DOHH2 (cell line): ENCODE measurements at regions not wholly inside any gene's neighbourhood (a gene's known extent, or its start where the extent isn't known, plus 50 kb on each side); places are given as distances from the start of the nearest gene placed in this dataset.

Source experiments
- CTCF ChIP-seq: fragments of 200-600 bp; sonication (generic); IDR thresholded peaks from one replicate; pipeline ENCODE4 v1.5.1; 2014; ENCODE audit warnings: antibody characterized with exemption, mild to moderate bottlenecking, low read depth, low read length; ENCODE audit not compliant: poor library complexity, severe bottlenecking
- EZH2phosphoT487 ChIP-seq: fragments of 200-600 bp; sonication (generic); IDR thresholded peaks from 2 replicates; pipeline ENCODE4 v1.6.1; 2017; ENCODE audit warnings: borderline replicate concordance, mild to moderate bottlenecking, antibody characterized with exemption, low read length, moderate library complexity, mixed read lengths

GRCh38 chr6:113647143-113647889 lies 209.8 kb upstream of the MARCKS start:
- TF ChIP-seq CTCF (no peak), EZH2phosphoT487 (no peak)
